ENCODE measurements at regions not wholly inside any gene's neighbourhood (a gene's known extent, or its start where the extent isn't known, plus 50 kb on each side); places are given as distances from the start of the nearest gene placed in this dataset.

DNA sequence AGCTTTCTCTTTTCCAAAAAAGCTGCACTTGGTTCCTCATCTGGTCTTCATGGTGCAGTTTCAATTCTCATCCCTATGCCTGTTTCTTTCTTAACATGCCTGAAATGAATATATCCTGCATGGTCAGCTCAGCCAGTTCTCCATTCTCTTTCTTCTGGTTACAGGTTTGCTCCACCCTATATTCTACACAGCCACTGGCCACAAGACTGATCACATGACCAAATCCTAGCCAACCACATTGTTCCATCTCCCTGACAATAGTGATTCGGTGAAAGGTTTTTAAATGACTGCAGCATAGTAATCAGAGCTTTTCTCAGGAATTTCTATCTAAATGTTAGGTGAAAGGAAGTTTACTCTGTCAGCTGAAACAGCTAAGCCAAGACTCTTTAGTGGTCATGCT lies 891.4 kb downstream of the METTL15 start:
- no peak for TF ChIP-seq CTCF (IDR thresholded peaks at IDR 0.05)

GRCh38 chr11:28992996-28993395 lies 884.8 kb downstream of the METTL15 start:
- no peak for TF ChIP-seq CTCF (IDR thresholded peaks at IDR 0.05)

DNA sequence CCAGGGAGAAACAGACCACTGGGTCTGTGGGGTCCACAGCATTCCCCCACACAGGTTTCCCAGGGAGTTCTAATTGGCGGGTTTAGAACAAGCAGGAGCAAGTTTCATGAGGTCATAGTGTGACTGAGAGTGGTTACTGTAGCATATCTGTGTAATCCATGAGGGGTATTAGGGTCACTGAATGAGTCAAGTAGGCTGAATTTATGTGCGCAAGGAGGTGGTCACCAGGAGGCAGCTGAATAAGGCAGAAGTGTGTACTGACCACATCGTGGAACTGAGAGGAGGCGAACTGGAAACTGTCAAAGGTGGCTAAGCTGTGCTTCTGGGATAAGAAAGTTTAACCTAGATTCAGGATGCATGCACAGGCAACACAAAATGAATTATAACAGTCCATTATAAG lies 876.0 kb downstream of the METTL15 start:
- TF ChIP-seq CTCF (IDR thresholded peaks at IDR 0.05), result no peak

DNA sequence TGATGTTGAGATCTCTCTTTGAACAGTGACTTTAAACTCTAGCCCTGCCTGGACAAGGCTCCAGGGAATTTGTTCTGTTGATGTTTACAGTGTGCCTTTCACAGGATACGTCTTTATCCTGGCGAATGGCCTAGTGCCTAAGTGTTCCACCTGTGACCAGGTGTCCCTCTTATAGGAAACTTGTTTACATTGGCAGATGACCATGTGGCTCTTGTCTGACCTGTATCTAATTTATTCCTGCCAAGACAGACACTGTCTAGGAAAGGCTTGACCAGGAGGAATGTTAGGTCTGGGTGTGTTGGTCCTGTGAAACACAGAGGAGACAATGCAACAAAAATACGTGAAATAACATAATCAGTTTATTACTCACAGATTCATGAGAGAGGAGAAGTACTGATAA lies 875.6 kb downstream of the METTL15 start:
- TF ChIP-seq CTCF (IDR thresholded peaks at IDR 0.05), result no peak

DNA sequence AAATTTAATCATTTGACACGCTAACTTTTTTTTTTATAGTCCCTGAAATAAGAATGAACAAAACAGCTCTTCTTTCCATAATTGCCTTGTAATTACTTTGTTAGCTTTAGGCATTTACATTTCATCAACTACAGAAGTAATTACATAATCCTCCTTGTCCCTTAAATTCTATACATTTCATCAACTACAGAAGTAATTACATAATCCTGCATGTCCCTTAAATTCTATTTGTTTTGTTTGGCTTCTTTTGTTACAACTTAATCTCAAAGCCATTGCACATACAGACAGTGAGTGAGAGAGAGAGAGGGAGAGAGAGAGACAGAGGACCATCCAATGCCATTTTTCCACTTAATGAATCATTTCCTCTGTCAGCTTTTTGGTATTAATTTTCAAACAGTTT lies 873.2 kb downstream of the METTL15 start:
- no peak for TF ChIP-seq CTCF (IDR thresholded peaks at IDR 0.05)

GRCh38 chr11:28976801-28977145 lies 868.6 kb downstream of the METTL15 start:
- TF ChIP-seq CTCF (IDR thresholded peaks at IDR 0.05), result no peak

GRCh38 chr11:28976012-28976800 lies 868.0 kb downstream of the METTL15 start:
- no peak for TF ChIP-seq CTCF (IDR thresholded peaks at IDR 0.05)

DNA sequence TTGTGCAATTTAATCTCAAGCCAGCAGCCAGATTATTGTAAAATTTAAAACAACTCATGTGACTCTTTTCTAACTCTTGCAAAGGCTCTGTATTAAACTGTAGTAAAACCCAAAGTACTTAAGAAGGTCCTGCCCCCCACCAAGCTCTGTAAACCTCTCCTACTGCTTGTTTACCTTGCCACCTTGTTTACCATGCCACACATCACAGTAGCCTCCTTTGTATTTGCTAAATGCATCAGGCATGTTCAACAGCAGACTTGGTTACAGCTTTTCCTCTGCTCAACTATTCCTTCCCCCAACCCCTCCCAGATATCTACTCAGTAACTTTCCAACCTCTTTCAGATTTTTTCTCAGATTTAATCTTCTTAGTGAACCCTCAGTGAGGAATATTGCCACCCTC lies 861.6 kb downstream of the METTL15 start:
- TF ChIP-seq CTCF (IDR thresholded peaks at IDR 0.05), result no peak

Data from LNCAP (cell line).